GM20431 (cell line): ENCODE measurements at regions not wholly inside any gene's neighbourhood (a gene's known extent, or its start where the extent isn't known, plus 50 kb on each side); places are given as distances from the start of the nearest gene placed in this dataset.

Source experiments
- in situ Hi-C: fragments of 300-500 bp; cut with MseI, MboI; formaldehyde crosslinking; loops from one replicate; pipeline ENCODE4 v1.15.0; 2020; ENCODE audit warnings: low sequenced_read_pairs; ENCODE audit not compliant: unreplicated experiment

- in situ Hi-C loops: no loop called here
These were observed 55.7 kb upstream of the PHACTR2 start for GRCh38 chr6:143621876-143622605.

GRCh38 chr6:143621159-143621873 lies 56.4 kb upstream of the PHACTR2 start:
- in situ Hi-C loops: no loop called here

- in situ Hi-C loops: no loop called here
These were observed 57.3 kb upstream of the PHACTR2 start for GRCh38 chr6:143620447-143620846.

DNA sequence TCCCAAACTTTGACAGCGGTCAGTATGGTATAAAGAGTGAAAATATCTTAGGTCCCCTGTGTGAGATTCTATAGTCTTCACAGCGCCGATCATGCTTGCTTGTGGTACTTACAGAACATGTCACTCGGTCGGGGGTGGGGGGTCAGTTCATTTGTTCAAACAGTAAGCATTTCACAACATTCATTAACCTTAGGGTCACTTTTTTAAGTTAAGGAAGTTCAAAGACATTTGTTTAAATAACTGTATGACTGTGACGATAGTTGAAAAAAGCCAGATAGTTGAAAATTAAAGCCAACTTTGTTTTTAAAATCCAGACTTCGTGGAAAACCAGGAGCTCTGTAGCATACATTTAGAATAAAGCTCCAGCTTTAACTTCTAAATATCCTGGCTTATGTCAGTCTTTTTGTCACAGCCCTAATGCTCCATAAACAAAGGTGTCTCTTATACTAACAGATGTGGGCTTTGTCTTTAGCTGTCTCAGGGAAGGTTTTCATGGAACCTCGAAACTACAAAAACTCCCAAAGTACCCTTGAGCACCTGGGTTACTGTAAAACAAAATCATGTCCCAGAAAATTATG lies 57.9 kb upstream of the PHACTR2 start:
- in situ Hi-C loops: no loop called here

- in situ Hi-C loops: no loop called here
These were observed 61.0 kb upstream of the PHACTR2 start for GRCh38 chr6:143616741-143617140.

- in situ Hi-C loops: no loop called here
These were observed 62.0 kb upstream of the PHACTR2 start for GRCh38 chr6:143615785-143616184.

- in situ Hi-C loops: no loop called here
These were observed 63.5 kb upstream of the PHACTR2 start for GRCh38 chr6:143614235-143614634.

- in situ Hi-C loops: no loop called here
These were observed 64.0 kb upstream of the PHACTR2 start for GRCh38 chr6:143613749-143614148.

DNA sequence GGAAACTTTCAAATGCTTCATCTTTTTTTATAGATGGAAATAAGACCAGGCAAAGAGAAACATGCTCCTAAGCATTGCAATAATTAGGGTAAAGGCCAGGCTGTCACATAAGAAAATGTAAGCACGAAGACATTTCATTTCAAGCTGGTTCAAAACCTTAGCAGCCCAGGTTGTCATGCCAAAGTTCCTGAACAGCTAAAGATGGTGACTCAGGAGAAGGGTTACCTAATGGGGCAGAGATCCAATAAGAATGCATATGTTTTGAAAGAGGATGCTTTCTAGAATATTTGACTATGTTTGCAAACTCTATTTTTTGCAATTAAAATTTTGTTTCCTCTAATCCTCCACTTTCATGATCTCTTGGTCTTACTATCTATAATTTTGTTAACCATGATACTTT lies 65.6 kb upstream of the PHACTR2 start:
- in situ Hi-C loops: no loop called here

DNA sequence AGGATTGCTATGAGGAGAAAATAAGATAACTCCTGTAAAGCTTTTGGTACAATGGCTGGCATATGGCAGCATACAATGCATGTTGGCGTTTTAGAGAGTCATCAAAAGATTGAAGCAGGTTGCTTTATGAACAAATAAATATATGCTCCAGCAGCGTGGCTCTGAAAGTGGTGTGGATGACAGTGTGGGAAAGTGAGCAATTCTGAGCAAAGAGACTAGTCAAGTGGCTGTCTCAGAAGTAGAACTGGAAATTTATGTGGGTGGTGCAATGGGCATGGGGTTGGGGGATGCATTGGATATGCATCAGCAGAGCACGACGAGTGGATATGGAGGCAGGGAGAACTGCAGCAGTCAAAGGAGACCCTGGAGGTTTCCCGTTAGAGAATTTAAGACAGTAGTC lies 66.2 kb upstream of the PHACTR2 start:
- in situ Hi-C loops: no loop called here

GRCh38 chr6:143609972-143610371 lies 67.8 kb upstream of the PHACTR2 start:
- in situ Hi-C loops: no loop called here

DNA sequence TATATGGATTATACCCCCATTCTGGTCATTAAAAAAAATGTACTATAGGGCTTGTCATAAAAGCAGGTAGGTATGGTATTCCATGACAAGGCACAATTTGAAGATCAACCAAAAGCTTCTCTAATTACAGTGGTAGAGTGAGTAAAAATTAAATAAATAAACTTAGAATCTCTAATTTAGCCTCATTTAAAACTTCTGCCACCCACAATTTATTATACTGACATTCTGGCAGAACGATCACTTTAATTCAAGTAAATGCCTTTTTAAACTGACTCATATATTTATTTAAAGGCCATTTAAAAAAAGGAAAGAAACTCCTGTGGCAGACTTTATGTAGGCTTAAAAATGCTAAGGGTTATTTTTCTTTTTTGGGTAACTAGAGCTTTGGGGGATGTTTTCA lies 68.3 kb upstream of the PHACTR2 start:
- in situ Hi-C loops: no loop called here

- in situ Hi-C loops: no loop called here
These were observed 68.9 kb upstream of the PHACTR2 start for GRCh38 chr6:143608906-143609305.

DNA sequence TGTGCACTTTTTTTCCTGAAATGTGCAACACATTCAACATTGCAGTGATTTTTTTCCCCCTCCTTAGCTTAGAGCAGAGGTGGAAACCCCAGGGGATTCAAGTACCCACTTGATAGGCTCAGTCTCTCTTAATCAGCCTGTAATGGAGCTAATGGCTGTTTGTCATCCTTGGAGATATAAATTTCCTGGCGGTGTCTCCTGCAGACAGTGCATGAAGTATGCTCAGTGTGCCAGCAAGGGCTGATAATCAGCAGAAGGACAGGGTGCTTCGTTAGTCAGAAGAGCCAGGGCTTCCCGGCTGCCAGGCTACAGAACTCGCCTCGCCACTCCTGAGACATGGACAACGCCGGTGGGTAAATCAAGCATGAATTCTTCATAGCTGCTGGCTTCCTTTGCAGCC lies 69.8 kb upstream of the PHACTR2 start:
- in situ Hi-C loops: no loop called here

DNA sequence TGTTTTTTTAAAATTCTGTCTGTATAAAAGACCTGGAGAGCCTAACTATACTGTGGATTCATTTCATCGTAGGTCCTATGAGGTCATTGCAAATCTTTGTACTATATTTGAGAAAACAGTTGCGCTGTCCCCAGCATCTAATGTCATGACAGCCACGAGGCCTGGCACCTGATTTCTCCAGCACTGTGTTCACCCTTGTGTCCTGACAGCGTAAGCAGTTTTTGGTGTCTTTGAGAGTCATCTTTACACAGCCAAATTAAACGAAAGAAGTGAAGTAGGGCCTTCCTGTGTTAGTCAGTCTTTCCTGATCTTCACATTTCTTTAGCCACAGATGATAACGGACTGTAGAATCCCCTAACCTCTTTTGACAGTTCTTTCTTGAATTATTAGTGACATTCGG lies 70.6 kb upstream of the PHACTR2 start:
- in situ Hi-C loops: no loop called here

GRCh38 chr6:143605906-143606521 lies 71.8 kb upstream of the PHACTR2 start:
- in situ Hi-C loops: no loop called here

- in situ Hi-C loops: no loop called here
These were observed 74.3 kb upstream of the PHACTR2 start for GRCh38 chr6:143603455-143603854.

GRCh38 chr6:143601504-143601903 lies 76.3 kb upstream of the PHACTR2 start:
- in situ Hi-C loops: no loop called here

DNA sequence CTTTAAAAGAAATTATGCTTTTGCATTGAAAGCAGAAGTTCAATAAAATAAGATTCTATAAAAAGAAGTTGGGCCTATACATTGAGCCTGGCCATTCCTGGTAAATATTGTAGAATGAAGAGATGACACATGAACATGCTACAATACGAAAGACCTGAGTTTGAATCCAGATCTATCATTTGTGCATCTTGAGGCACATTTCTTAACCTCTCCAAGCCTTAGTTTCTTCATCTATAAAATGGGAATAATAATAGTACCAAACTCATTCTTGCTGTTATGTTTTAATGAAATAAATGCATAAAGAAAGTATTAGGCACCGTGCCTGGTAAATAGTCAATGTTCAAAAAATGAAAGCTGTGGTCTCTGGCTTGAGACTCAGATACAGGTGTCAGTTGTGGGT lies 76.9 kb upstream of the PHACTR2 start:
- in situ Hi-C loops: no loop called here

DNA sequence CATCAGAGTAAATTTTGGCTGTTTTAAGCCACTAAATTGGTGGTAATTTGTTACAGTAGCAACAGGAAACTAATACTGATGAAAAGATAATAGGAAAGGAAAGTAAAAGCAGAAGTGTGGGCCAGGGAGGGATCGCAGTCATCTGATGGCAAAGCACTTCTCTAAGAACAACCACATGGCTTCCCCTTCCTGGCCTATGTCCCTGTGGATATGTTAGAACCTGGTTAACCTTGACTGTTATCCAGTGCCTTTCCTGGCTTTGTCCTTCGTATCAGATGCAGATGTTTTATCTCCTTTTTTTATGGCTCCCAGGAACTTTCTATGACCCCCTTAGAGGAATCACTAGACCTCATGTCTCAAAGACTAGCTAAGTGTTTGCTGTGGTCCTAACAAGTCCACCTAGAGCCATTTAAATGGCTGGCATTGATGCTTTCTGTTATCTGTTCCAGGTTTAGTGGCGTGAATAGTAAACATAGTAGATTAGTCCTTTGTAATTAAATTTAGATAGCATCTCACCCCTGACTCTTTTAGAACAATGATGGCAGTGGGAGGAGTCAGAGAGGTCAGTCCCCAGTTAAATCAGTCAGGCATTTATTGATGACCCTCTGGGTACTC lies 79.2 kb upstream of the PHACTR2 start:
- in situ Hi-C loops: loop anchor here (25.0 kb wide), 1 partner anchor 414 kb away; the partner anchor contains the start of gene PLAGL1
